SK-N-MC (cell line): ENCODE measurements at regions not wholly inside any gene's neighbourhood (a gene's known extent, or its start where the extent isn't known, plus 50 kb on each side); places are given as distances from the start of the nearest gene placed in this dataset.

ENCODE experiments used
- EZH2 ChIP-seq: fragments of 200-600 bp; sonication (generic); IDR thresholded peaks from one replicate; pipeline ENCODE4 v1.6.1; 2017; ENCODE audit warnings: antibody characterized with exemption
- POLR2AphosphoS5 ChIP-seq: IDR thresholded peaks from 2 replicates; pipeline ENCODE4 v1.6.1; 2012; ENCODE audit warnings: mild to moderate bottlenecking, low read depth, low read length, borderline replicate concordance

DNA sequence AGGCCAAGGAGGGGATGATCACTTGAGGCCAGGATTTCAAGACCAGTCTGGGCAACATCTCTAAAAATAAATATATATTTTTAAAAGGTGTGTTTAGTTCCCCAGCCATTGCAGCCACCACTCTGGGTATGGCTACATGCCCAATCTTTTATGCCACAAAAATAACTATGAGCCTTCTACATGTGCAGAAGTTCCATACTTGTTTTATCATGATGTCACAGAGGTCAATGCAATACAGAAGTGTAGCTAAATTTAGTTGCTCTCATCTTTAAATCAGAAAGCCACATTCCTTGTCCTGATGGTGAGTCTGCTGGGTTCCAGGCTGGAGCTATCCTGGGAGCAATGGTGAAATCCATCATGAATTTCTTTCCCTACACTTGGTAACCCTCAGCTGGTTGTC, 436.3 kb downstream of the DYNC2H1 start:
- no peak for TF ChIP-seq POLR2AphosphoS5
- TF ChIP-seq EZH2, result no peak
